ENCODE measurements at regions not wholly inside any gene's neighbourhood (a gene's known extent, or its start where the extent isn't known, plus 50 kb on each side); places are given as distances from the start of the nearest gene placed in this dataset.

DNA sequence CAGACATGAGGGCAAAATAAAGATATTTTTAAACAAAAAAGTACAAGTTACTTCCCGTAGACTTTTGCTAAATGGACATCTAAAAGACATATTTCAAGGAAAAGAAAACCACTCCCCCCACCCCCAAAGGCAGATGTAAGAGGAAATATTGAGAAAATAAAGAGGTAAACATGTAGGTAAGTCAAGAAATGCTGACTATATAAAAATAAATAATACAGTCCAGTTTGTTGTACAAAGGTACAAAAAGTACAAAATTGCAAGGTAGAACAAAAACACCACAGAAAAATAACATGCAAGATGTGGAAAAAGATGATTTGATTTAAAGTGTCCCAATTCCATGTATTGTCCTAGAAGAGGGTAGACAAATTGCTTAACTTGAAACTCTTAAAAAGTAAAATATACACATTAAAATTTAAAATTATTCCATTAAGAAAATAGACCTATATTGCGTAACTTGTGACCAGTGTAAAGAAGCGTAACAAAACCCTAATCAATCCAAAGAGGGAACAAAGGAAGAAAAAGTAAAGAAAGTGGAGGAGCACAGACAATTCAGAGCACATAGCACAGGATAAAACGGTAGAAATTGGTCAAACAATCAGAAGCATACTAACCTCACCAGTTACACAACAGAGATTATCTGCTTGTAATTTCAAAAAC lies 58.4 kb upstream of the FAM216B start:
- no peak for DNase-seq (ENCODE audit: low spot score)

DNA sequence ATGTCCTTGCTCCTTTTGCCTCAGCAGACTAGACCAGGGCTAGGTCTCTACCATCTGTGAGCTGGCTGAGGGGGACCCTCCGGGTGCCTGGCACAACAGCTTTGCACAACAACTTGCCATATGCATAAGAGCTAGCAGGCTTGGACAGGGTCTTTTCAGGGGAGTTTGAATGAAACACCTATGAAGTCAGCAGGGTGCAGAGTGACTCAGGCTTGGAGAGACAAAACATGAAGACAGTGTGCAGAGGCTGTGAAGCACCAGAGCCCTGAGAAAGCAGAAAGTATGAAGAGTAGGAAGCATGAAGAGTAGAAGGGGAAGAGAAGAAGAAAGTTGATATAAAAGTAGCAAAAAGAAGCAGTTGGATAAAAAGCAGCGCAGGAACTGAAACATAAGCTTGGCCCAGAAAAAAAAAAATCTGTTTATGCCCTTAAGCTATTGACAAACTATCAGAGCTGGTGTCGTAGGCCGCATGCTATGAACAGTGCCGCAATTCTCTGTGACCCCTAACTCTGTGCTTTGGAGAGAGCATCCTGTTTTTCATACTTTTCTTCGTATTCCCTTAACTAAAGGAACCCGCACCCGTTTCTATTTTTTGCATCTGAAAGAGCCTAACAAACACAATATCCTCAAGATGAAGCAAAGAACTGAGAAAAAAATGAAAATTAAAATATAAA lies 52.7 kb upstream of the FAM216B start:
- DNase-seq (ENCODE audit: low spot score), result no peak

DNA sequence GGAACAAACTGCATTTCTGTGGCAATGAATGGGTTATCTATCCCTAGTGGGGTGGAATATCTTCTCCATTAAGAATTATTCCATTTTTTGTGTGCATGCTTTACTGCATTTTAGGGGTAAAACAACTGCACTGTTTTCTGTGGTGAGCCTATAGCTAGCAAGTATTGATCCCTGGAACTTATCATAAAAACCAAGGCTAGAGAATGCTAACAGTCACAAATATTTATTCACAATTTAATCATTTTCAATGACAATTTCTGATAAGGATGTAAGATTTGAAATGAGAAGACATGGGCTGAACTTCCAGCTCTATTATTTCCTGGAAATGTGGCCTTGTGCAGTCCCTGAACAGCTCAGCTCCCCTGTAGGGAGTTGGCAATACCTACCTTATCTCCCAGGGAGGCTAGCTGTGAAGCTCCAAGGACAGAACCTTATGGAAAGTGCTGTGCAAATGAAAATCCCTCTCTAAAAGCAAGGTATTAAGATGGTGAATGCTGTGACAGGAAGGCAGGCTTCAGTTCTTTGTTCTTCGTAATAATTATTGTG lies 51.5 kb upstream of the FAM216B start:
- DNase-seq (ENCODE audit: low spot score), result no peak

Measured in AG08396 (cell line).